ENCODE measurements at regions not wholly inside any gene's neighbourhood (a gene's known extent, or its start where the extent isn't known, plus 50 kb on each side); places are given as distances from the start of the nearest gene placed in this dataset.
"Not testable (repeated sequence)": the region's sequence is repeated elsewhere in the genome, so short reads cannot be mapped to it uniquely, and the experiment has no call there.

GRCh38 chr12:4154672-4155225, 118.8 kb upstream of the CCND2 start:
- no peak for DNase-seq

- DNase-seq = no peak
Measured at GRCh38 chr12:4153343-4153892, 120.1 kb upstream of the CCND2 start.

- no peak for DNase-seq
Measured at GRCh38 chr12:4152145-4152795, 121.3 kb upstream of the CCND2 start.

GRCh38 chr12:4151362-4152121, 122.0 kb upstream of the CCND2 start:
- no peak for DNase-seq

- not testable (repeated sequence) for DNase-seq
Measured at GRCh38 chr12:4150355-4150754, 123.2 kb upstream of the CCND2 start.

GRCh38 chr12:4148418-4149056, 125.0 kb upstream of the CCND2 start:
- DNase-seq = no peak

GRCh38 chr12:4147031-4147481, 126.5 kb upstream of the CCND2 start:
- no peak for DNase-seq

GRCh38 chr12:4145990-4146859, 127.3 kb upstream of the CCND2 start:
- no peak for DNase-seq

- no peak for DNase-seq
Measured at GRCh38 chr12:4144676-4145075, 128.9 kb upstream of the CCND2 start.

GRCh38 chr12:4143896-4144295, 129.7 kb upstream of the CCND2 start:
- no peak for DNase-seq

GRCh38 chr12:4141348-4142270, 132.0 kb upstream of the CCND2 start:
- DNase-seq = no peak

- DNase-seq = no peak
Measured at GRCh38 chr12:4140581-4141301, 132.8 kb upstream of the CCND2 start.

- no peak for DNase-seq
Measured at GRCh38 chr12:4139191-4139590, 134.4 kb upstream of the CCND2 start.

- DNase-seq = not testable (repeated sequence)
Measured at GRCh38 chr12:4138532-4138931, 135.0 kb upstream of the CCND2 start.

GRCh38 chr12:4138051-4138450, 135.5 kb upstream of the CCND2 start:
- DNase-seq = no peak

- no peak for DNase-seq
Measured at GRCh38 chr12:4137441-4137840, 136.1 kb upstream of the CCND2 start.

- DNase-seq = no peak
Measured at GRCh38 chr12:4137015-4137414, 136.5 kb upstream of the CCND2 start.

GRCh38 chr12:4135919-4136605, 137.5 kb upstream of the CCND2 start:
- DNase-seq = no peak

- no peak for DNase-seq
Measured at GRCh38 chr12:4134448-4135263, 138.9 kb upstream of the CCND2 start.
